ENCODE measurements at regions not wholly inside any gene's neighbourhood (a gene's known extent, or its start where the extent isn't known, plus 50 kb on each side); places are given as distances from the start of the nearest gene placed in this dataset.

GRCh38 chr10:44186150-44186549 lies 198.7 kb downstream of the CXCL12 start:
- no peak for TF ChIP-seq POLR2A (IDR thresholded peaks at IDR 0.05)
- no peak for TF ChIP-seq CTCF (IDR thresholded peaks at IDR 0.05)
